HCT116 (cell line): ENCODE measurements at regions not wholly inside any gene's neighbourhood (a gene's known extent, or its start where the extent isn't known, plus 50 kb on each side); places are given as distances from the start of the nearest gene placed in this dataset.

Source experiments
- ATAC-seq: fragments of 200-7000 bp; cut with Tn5 transposase; 2 replicates; pipeline ENCODE4 v1.9.1; 2020; ENCODE audit warnings: mild to moderate bottlenecking, moderate library complexity
- BruUV-seq: library from RNA; stranded (reverse); fragments of 400-500 nt; replicated peaks from 2 replicates; lab custom pipeline; 2021; lab: Mats Ljungman, UMichigan
- CTCF ChIA-PET: fragments of 300-600 bp; sonication (Branson Sonifier 250); formaldehyde crosslinking; loops from one replicate; lab custom pipeline; 2021; ENCODE audit warnings: antibody characterized with exemption; lab: Charles Lee
- POLR2A ChIA-PET: fragments of 300-600, 350-600 bp; sonication (Branson Sonifier 250); formaldehyde crosslinking; loops from one replicate; lab custom pipeline; 2021; ENCODE audit warnings: antibody characterized with exemption; lab: Charles Lee
- RAD21 ChIA-PET, 2 experiments: fragments of 300-600 bp; sonication (Branson Sonifier 250); formaldehyde crosslinking; loops; one replicate each; lab custom pipeline; 2023; ENCODE audit warnings: low total read pairs in 2 of 2; ENCODE audit not compliant: uncharacterized antibody in 2 of 2, unreplicated experiment in 2 of 2, low non-redundant PET in 1 of 2; lab: Charles Lee
- DNase-seq: peaks from one replicate; pipeline ENCODE4 v3.0.0-alpha.2; 2010; ENCODE audit warnings: low read depth, low spot score
- H2AFZ ChIP-seq: fragments of 200-600 bp; shearing (Covaris generic), sonication (generic); 2 replicates; pipeline ENCODE4 v1.6.1; 2017; ENCODE audit warnings: low read depth, mixed run types, mixed read lengths, antibody characterized with exemption, low read length; ENCODE audit not compliant: poor library complexity, severe bottlenecking
- H3K27ac ChIP-seq: 2 replicates; pipeline ENCODE4 v1.5.1; 2012; ENCODE audit warnings: low read depth, low read length
- H3K27me3 ChIP-seq: fragments of 200-600 bp; sonication (generic); 2 replicates; pipeline ENCODE4 v1.6.1; 2016; ENCODE audit warnings: mixed run types, low read length, mixed read lengths; ENCODE audit not compliant: insufficient read depth
- H3K36me3 ChIP-seq, 2 experiments: fragments of 200-500 bp in 1 of 2; fragments of 200-600 bp in 1 of 2; sonication (Bioruptor generic) in 1 of 2; sonication (generic) in 1 of 2; 2 replicates each; pipeline versions ENCODE4 v1.5.1 to v1.6.1; 2014 to 2016; ENCODE audit warnings: low read length in 2 of 2, inconsistent platforms in 1 of 2, mixed read lengths in 1 of 2, mixed run types in 1 of 2; ENCODE audit not compliant: insufficient read depth in 2 of 2, control insufficient read depth in 1 of 2
- H3K4me1 ChIP-seq, 2 experiments: fragments of 200-600 bp in 1 of 2; sonication (generic) in 1 of 2; 2 replicates each; pipeline versions ENCODE4 v1.5.1 to v1.6.1; 2012 to 2017; ENCODE audit warnings: low read length in 2 of 2, inconsistent platforms in 1 of 2, mild to moderate bottlenecking in 1 of 2, mixed read lengths in 1 of 2, mixed run types in 1 of 2, moderate library complexity in 1 of 2; ENCODE audit not compliant: insufficient read depth in 2 of 2, control insufficient read depth in 1 of 2
- H3K4me2 ChIP-seq: fragments of 200-600 bp; sonication (generic); 2 replicates; pipeline ENCODE4 v1.6.1; 2017; ENCODE audit warnings: mixed run types, low read length, mixed read lengths
- H3K4me3 ChIP-seq, 2 experiments: fragments of 200-600 bp in 1 of 2; sonication (generic) in 1 of 2; replicated peaks in 1 of 2; 2 replicates each; pipeline ENCODE4 v1.5.1; 2011 to 2016; ENCODE audit warnings: low read length in 2 of 2, control low read depth in 1 of 2, low read depth in 1 of 2, mild to moderate bottlenecking in 1 of 2, mixed read lengths in 1 of 2, mixed run types in 1 of 2
- H3K79me2 ChIP-seq: fragments of 200-600 bp; sonication (generic); 2 replicates; pipeline ENCODE4 v1.6.1; 2017; ENCODE audit warnings: mild to moderate bottlenecking, mixed run types, low read length, moderate library complexity, mixed read lengths; ENCODE audit not compliant: insufficient read depth
- H3K9ac ChIP-seq: fragments of 200-600 bp; sonication (generic); 2 replicates; pipeline ENCODE4 v1.6.1; 2016; ENCODE audit warnings: low read length, mixed read lengths
- H3K9me2 ChIP-seq: fragments of 200-600 bp; sonication (generic), shearing (Covaris generic); 2 replicates; pipeline ENCODE4 v1.6.1; 2017; ENCODE audit warnings: mixed run types, mild to moderate bottlenecking, moderate library complexity; ENCODE audit not compliant: insufficient read depth
- H3K9me3 ChIP-seq, 2 experiments: fragments of 200-500 bp in 1 of 2; fragments of 200-600 bp in 1 of 2; sonication (Bioruptor generic) in 1 of 2; sonication (generic) in 1 of 2; 2 replicates each; pipeline ENCODE4 v1.6.1; 2014 to 2017; ENCODE audit warnings: low read length in 2 of 2, mixed read lengths in 2 of 2, inconsistent platforms in 1 of 2, low read depth in 1 of 2, mild to moderate bottlenecking in 1 of 2, mixed run types in 1 of 2, moderate library complexity in 1 of 2; ENCODE audit not compliant: control insufficient read depth in 1 of 2, insufficient read depth in 1 of 2
- H4K20me1 ChIP-seq: fragments of 200-600 bp; sonication (generic), shearing (Covaris generic); 2 replicates; pipeline ENCODE4 v1.6.1; 2017; ENCODE audit warnings: mixed run types, mild to moderate bottlenecking, moderate library complexity; ENCODE audit not compliant: insufficient read depth
- ATF3 ChIP-seq: IDR thresholded peaks from 2 replicates; pipeline ENCODE4 v1.6.1; 2012
- CEBPB ChIP-seq: IDR thresholded peaks from 2 replicates; pipeline ENCODE4 v1.6.1; 2012; ENCODE audit warnings: low read depth
- EZH2phosphoT487 ChIP-seq: fragments of 200-600 bp; IDR thresholded peaks from 2 replicates; pipeline ENCODE4 v1.6.1; 2018; ENCODE audit warnings: antibody characterized with exemption, borderline replicate concordance
- JUND ChIP-seq: IDR thresholded peaks from 2 replicates; pipeline ENCODE4 v1.6.1; 2012
- RAD21 ChIP-seq: IDR thresholded peaks from 2 replicates; pipeline ENCODE4 v1.6.1; 2012; ENCODE audit warnings: low read depth, mild to moderate bottlenecking
- REST ChIP-seq: IDR thresholded peaks from 2 replicates; pipeline ENCODE4 v1.6.1; 2012; ENCODE audit warnings: low read depth
- TCF7L2 ChIP-seq: IDR thresholded peaks from 2 replicates; pipeline ENCODE4 v1.7.0; 2011; ENCODE audit warnings: borderline replicate concordance, inconsistent platforms; ENCODE audit not compliant: insufficient read depth, insufficient read length; ENCODE audit errors: extremely low read depth
- ZBTB33 ChIP-seq: IDR thresholded peaks from 2 replicates; pipeline ENCODE4 v1.6.1; 2011; ENCODE audit warnings: mild to moderate bottlenecking, low read length, moderate library complexity; ENCODE audit not compliant: insufficient replicate concordance; ENCODE audit errors: extremely low read depth
- ZFX ChIP-seq: fragments of 450-650 bp; IDR thresholded peaks from 2 replicates; pipeline ENCODE4 v1.6.1; 2017
- intact Hi-C: fragments of 100-400 bp; cut with micrococcal nuclease; formaldehyde crosslinking; loops from 2 replicates; pipeline ENCODE4 v1.10.0; 2022

GRCh38 chr15:81502439-81502838 is 128.4 kb upstream of the TMC3 start:
- Histone ChIP-seq H3K9ac (no peak overlapping the region), H3K9me3 (no peaks in the 10 kb centered on the region), H2AFZ (no peak overlapping the region), H3K36me3 (no peaks in the 10 kb centered on the region), H3K27me3 (peaks cover 19% of the 10 kb centered on the region), H3K4me2 (no peak overlapping the region), H3K4me3 (no peak overlapping the region), H3K79me2 (no peaks in the 10 kb centered on the region), H3K4me1 (no peaks in the 10 kb centered on the region), H3K9me2 (no peaks in the 10 kb centered on the region), H4K20me1 (no peaks in the 10 kb centered on the region), H3K27ac (no peak overlapping the region)
- no TSS peak for BruUV-seq
- intact Hi-C loops: no loop called here
- ChIA-PET CTCF (no interaction called here), RAD21 (no interaction called here), POLR2A (no interaction called here)
- DNase-seq: no peak
- no peak for ATAC-seq
- no peak for TF ChIP-seq ZBTB33
- TF ChIP-seq TCF7L2: no peak
- TF ChIP-seq ATF3: no peak
- TF ChIP-seq EZH2phosphoT487: no peak
- TF ChIP-seq ZFX: no peak
- no peak for TF ChIP-seq RAD21
- no peak for TF ChIP-seq CEBPB
- TF ChIP-seq JUND: no peak
- no peak for TF ChIP-seq REST
